Prostate gland (tissue), 2 donors: ENCODE measurements at regions not wholly inside any gene's neighbourhood (a gene's known extent, or its start where the extent isn't known, plus 50 kb on each side); places are given as distances from the start of the nearest gene placed in this dataset.

Experiments used
- DNase-seq: peaks from one replicate; pipeline ENCODE4 v3.0.0-alpha.2; 2019; ENCODE audit warnings: low spot score
- H3K27ac ChIP-seq, 2 donors: fragments of 200-600 bp; sonication (generic); 2 replicates each; pipeline ENCODE4 v1.5.1; 2017 to 2019
- H3K27me3 ChIP-seq: fragments of 200-600 bp; sonication (generic); replicated peaks from 2 replicates; pipeline ENCODE4 v1.5.1; 2019; ENCODE audit not compliant: insufficient read depth
- H3K36me3 ChIP-seq, 2 donors: fragments of 200-600 bp; sonication (generic); 1 replicate in 1 of 2; 2 replicates in 1 of 2; pipeline versions ENCODE4 v1.5.1 to v1.8.1; 2017 to 2019
- H3K4me1 ChIP-seq: fragments of 200-600 bp; sonication (generic); replicated peaks from 2 replicates; pipeline ENCODE4 v1.5.1; 2019
- H3K4me3 ChIP-seq, 2 donors: fragments of 200-600 bp; sonication (generic); 2 replicates each; pipeline ENCODE4 v1.5.1; 2017 to 2019
- H3K9me3 ChIP-seq: fragments of 200-600 bp; sonication (generic); 2 replicates; pipeline ENCODE4 v1.5.1; 2017
- CTCF ChIP-seq, 4 experiments: fragments of 200-600 bp in 2 of 4; fragments of 450-650 bp in 2 of 4; sonication (generic) in 2 of 4; IDR thresholded peaks; 1 replicate in 3 of 4; 2 replicates in 1 of 4; pipeline ENCODE4 v1.5.1; 2016 to 2019; ENCODE audit warnings: antibody characterized with exemption in 4 of 4, mild to moderate bottlenecking in 2 of 4, moderate library complexity in 2 of 4
- POLR2A ChIP-seq: fragments of 450-650 bp; IDR thresholded peaks from one replicate; pipeline ENCODE4 v1.6.1; 2016; ENCODE audit warnings: antibody characterized with exemption, mild to moderate bottlenecking
- POLR2AphosphoS5 ChIP-seq: sonication (generic); formaldehyde crosslinking; IDR thresholded peaks from one replicate; pipeline ENCODE4 v1.6.1; 2017; ENCODE audit warnings: antibody characterized with exemption
- WGBS: methylation state at CpG from one replicate; pipeline ENCODE4 v1.1.5; 2018; 5-methylcytosine and 5-hydroxymethylcytosine counted together
- intact Hi-C: fragments of 100-400 bp; cut with DNase I; formaldehyde crosslinking; loops from one replicate; pipeline ENCODE4 v1.14.2; 2022

- Histone ChIP-seq H3K27me3 (no peaks in the 10 kb centered on the region), H3K36me3 (no peaks in the 10 kb centered on the region), H3K27ac (no peak overlapping the region), H3K4me1 (no peaks in the 10 kb centered on the region), H3K4me3 (no peak overlapping the region), H3K9me3 (no peaks in the 10 kb centered on the region)
- intact Hi-C loops: loop anchor here (5.0 kb wide), 1 partner anchor 172 kb away; the partner anchor contains the start of gene DKK1
- no peak for DNase-seq
- TF ChIP-seq POLR2AphosphoS5 (no peak), CTCF (IDR thresholded peaks at IDR 0.05) (no peak), POLR2A (no peak)
- 79% methylated on average over 3 of the region's 3 CpGs for WGBS
Observed at GRCh38 chr10:52484206-52485065, 170.4 kb downstream of the DKK1 start.

- no peaks in the 10 kb centered on the region for H3K4me1 ChIP-seq
- H3K4me3 ChIP-seq: no peak overlapping the region
- 22% methylated on average over 1 of the region's 1 CpG for WGBS
- no peaks in the 10 kb centered on the region for H3K27me3 ChIP-seq
- no peak overlapping the region for H3K27ac ChIP-seq
- TF ChIP-seq CTCF (IDR thresholded peaks at IDR 0.05) (no peak), POLR2AphosphoS5 (no peak), POLR2A (no peak)
- H3K36me3 ChIP-seq: no peaks in the 10 kb centered on the region
- intact Hi-C loops: loop anchor here (5.0 kb wide), 1 partner anchor 173 kb away; the partner anchor contains the start of gene DKK1
- DNase-seq: no peak
- H3K9me3 ChIP-seq: no peaks in the 10 kb centered on the region
Observed at GRCh38 chr10:52485462-52485861, 171.4 kb downstream of the DKK1 start.

DNA sequence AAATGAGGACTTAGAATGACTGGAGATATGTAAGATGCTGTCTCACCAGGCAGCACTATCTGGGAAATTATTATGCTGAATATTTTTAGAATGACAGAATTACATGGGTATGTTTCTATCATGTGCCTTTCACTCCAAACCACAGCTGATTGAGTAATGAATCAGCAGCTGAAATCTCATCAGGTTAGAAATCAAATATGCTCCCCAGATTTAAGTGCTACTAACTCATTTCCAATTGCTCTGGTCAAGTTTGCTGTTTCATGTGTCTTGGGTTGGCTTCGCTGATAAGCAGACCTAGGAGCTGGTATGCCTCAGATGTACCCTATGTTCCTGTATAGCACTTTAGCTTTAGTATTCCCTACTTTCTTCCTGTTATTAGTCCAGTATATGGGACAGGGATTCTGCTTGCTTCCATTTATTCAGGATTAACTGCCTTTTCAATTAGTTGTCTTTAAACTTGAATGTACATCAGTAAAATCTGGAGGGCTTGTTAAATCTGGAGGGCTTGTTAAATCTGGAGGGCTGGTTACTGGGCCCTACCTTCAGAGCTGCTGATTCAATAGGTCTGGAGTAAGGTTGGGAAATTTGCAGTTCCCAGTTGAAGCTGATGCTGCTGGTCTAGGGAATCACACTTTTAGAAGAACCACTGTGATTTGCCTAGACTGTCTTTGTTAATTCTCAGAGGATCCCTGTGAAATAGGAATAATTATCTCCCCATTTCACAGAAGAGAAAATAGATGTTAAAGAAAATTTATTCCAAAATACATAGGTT is 172.9 kb downstream of the DKK1 start:
- Histone ChIP-seq H3K9me3 (no peaks in the 10 kb centered on the region), H3K36me3 (no peaks in the 10 kb centered on the region), H3K27ac (no peak overlapping the region), H3K4me3 (no peak overlapping the region), H3K4me1 (no peaks in the 10 kb centered on the region), H3K27me3 (no peaks in the 10 kb centered on the region)
- DNase-seq: no peak
- intact Hi-C loops: loop anchor here (5.0 kb wide), 1 partner anchor 175 kb away; the partner anchor contains the start of gene DKK1
- TF ChIP-seq CTCF (IDR thresholded peaks at IDR 0.05) (no peak), POLR2A (no peak), POLR2AphosphoS5 (no peak)
- 100% methylated on average over 1 of the region's 1 CpG for WGBS

DNA sequence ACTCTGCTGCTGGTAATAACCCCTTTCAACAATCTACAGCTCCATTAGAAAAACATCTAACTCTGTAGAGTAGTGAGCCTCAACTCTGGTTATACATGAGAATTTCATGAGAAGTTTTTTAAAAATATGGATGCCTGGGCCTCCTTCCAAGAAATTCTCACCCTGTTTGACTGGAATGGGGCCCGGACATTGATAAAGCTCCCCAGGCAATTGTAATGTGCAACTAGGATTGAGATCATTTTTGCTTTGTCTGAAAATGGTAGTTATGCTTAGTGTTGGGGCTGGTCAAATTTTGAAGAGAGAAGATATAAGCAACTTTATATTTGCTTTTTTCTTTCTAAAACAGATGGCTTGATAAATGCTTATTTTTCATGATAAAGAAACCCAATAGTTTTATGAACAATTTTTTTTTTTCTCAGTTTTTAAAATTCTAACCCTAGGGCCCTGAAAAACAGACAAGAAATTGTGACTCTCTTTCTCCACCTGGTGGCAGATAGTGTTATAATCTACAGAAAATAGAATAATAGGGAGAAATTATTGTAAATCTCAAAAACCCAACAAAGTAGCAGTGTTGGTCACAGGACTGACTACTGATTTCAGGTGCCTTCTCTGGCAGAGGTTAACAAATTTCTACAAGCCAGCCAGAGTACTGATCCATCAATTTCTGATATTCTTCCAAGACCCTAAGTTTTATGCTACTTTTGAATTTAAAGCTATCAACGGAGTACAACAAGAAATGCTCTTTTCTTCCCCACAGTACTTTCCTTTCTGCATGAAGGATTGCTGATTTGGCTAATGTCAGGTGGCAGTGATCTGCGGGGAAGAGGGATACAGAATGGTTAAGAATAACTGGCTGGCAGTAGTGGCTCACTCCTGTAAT is 174.8 kb downstream of the DKK1 start:
- H3K9me3 ChIP-seq: no peaks in the 10 kb centered on the region
- WGBS: 66% methylated on average over 3 of the region's 3 CpGs
- no peaks in the 10 kb centered on the region for H3K36me3 ChIP-seq
- H3K4me3 ChIP-seq: no peak overlapping the region
- no peaks in the 10 kb centered on the region for H3K4me1 ChIP-seq
- no peaks in the 10 kb centered on the region for H3K27me3 ChIP-seq
- peak; percentile 18 to 72 (median 68) for TF ChIP-seq CTCF (IDR thresholded peaks at IDR 0.05)
- no peak for TF ChIP-seq POLR2AphosphoS5
- TF ChIP-seq POLR2A: no peak
- H3K27ac ChIP-seq: no peak overlapping the region
- peak; percentile 10 for DNase-seq
- intact Hi-C loops: loop anchor here (5.0 kb wide), 1 partner anchor 177 kb away; the partner anchor contains the start of gene DKK1
